HG03558 (cell line): ENCODE measurements at regions not wholly inside any gene's neighbourhood (a gene's known extent, or its start where the extent isn't known, plus 50 kb on each side); places are given as distances from the start of the nearest gene placed in this dataset.

Experiments used
- ATAC-seq: cut with Tn5 transposase; IDR thresholded peaks from one replicate; pipeline ENCODE4 v1.9.1; 2021; ENCODE audit warnings: moderate number of reproducible peaks; ENCODE audit not compliant: unreplicated experiment; ENCODE audit errors: extremely low read depth

GRCh38 chr6:146902846-146903245 lies 301.4 kb upstream of the STXBP5 start:
- ATAC-seq, result no peak

DNA sequence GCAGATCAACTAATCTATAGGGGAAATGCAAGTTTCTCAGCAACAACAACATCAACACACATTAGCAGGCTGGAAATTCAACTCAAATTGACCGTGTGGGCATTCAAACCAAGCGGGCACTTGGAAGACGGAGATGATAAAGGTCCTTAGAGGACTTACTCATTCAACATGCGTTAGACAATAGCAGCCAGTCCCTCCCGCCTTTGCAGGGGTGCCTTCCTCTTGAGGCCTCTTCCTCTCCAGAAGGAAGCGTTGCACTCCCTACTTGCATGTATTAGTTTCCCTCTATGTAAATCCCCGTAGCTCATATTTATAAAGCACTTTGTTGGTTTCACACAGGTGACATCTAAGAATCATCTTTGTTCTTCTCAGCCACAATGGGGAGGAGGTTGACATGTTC lies 300.8 kb upstream of the STXBP5 start:
- ATAC-seq, result no peak

DNA sequence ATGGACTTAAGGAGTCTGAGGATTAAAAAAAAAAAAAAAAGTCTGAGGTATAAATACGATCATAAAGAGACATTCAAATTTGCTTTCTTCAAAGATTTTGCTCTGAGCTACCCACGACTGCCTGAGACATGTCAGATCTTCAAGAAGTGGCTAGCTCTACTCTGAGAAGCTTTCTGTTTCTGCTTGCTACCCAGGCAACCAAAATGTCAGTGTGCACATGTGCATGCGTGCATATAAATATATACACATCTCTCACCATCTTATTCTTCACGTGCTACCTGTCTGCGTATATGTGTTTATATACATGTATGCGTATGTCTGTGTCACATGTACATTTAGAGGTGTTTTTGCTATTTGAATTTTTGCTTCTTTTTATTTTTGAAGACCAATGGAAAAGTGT lies 299.6 kb upstream of the STXBP5 start:
- no peak for ATAC-seq

DNA sequence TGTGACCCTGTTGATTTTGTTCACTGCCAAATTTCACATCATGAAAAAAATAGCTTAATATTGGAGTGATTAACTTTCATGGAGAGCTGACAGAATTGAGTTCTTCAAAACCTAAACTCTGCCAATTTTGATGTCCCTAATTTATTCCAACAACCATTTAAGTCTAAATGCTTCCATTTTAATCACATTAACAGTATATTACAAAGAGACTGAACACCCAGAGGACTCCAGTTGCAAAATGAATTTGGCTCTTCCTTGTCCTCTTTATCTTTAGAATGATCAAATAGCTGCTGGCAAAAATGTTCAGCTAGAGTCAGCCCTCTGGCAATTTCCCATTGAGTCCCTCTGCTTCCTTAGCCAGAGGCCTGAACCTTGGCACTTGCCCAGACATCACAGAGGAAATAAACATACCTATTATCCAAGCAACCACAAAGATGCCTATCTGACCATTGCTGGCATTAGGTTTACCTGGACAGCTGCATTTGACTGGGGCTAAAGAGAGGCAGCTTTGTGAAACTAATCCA lies 299.0 kb upstream of the STXBP5 start:
- no peak for ATAC-seq

GRCh38 chr6:146908786-146909185 lies 295.4 kb upstream of the STXBP5 start:
- no peak for ATAC-seq

DNA sequence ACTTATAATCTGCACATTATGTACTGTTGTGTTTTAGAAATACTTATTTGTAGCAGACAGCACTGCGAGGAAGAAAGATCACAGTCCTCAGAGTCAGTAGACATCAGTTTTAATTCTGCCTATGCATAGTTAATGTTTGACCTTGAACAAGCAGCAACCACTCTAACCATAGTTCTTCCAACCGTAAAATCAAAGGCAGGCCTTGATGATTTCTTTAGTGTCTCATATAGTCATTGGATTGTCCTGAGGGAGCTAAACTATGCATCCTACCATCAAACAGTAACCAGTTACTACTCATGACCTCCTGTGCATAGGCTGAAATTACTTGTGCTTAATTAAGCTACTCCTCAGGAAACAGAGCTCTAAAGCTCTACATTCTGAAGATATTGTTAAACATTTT lies 294.8 kb upstream of the STXBP5 start:
- no peak for ATAC-seq

GRCh38 chr6:146909886-146910285 lies 294.3 kb upstream of the STXBP5 start:
- ATAC-seq, result no peak

DNA sequence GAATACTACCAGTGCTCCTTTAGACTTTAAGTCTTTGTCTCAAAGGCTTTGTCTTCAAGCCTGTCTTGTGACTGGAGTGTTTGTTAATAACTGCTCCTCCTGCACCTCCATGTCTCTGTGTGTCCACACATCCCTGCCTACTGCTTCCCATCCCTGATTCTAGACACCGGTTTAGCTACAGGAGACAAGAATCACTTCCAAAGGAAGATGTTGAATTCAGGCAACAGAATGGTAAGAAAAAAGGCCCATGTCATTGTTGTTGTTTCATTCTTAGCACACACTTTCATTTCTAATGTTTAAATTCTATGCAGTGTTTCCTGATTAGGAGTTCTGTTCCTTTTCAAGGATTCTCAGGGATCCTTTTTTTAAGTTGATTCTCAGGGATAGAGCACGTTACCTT lies 293.6 kb upstream of the STXBP5 start:
- ATAC-seq, result no peak

DNA sequence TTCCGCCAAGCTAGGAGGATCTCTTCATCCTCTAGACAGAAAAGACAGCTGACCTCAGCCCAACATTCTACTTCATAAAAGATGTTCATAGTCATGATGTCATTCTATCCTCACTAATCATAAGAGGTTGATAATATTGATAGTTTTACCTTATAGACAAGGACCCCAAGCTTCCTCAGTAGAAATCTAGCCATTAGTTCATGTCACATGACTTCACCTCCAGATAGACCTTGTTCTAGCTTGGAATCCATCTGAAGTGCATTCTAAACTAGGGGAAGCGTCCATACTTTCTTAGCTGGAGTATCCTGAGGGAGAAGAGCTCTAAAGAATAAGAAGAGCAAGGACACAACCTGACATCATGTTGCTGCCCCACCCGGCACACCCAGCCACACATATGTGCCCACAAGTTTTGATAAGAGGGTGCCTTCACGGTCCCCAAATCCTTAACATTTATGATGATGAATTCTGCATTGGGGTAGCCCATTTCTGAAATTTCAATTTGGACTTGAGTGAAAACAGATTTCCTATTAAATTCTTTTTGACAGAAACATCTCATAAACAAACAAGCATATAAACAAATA lies 292.5 kb upstream of the STXBP5 start:
- ATAC-seq, result no peak

DNA sequence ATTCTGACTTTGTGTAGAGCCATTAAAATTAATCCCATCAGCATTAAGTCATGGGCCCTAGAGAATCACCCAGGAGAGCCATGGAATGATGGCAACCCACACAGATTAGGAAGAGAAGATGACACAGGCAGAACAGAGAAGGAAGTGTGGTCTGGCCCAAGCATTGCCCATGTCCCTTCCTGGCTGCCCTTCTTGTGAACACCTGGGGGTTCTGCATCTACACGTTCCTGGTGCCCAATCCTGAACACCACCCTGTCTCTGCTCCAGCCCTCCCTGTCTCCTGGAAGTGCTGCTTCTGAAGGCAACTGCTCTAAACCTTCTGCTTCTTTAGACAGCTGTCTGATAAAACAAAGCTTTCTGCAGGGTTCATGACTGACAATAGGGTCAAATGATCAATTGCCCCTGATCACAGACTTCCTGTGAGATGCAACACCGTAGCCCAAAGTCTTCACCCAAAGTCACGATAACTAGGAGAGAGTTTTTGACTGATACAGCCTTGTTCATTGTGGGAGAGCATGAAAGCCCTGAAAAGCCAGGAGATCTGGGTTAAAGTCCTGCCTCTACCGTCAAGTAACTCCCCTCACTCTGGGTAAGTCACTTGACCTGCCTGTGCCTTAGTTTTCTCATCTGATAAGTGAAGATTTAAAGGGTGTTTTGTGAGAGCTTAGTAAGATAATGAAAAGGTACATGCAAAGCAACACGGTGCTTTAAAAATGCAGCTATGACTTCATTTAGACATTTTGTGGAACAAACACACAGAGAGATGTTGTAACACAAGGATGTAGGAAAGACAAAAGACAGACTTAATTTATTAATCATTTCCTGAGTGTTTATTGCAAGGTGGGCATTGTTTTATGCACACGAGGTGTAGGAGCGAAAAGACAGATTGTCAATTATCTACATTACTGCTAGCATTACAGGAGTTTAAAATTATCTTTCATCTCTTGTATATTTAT lies 291.2 kb upstream of the STXBP5 start:
- ATAC-seq, result no peak

GRCh38 chr6:146913842-146914488 lies 290.3 kb upstream of the STXBP5 start:
- no peak for ATAC-seq

DNA sequence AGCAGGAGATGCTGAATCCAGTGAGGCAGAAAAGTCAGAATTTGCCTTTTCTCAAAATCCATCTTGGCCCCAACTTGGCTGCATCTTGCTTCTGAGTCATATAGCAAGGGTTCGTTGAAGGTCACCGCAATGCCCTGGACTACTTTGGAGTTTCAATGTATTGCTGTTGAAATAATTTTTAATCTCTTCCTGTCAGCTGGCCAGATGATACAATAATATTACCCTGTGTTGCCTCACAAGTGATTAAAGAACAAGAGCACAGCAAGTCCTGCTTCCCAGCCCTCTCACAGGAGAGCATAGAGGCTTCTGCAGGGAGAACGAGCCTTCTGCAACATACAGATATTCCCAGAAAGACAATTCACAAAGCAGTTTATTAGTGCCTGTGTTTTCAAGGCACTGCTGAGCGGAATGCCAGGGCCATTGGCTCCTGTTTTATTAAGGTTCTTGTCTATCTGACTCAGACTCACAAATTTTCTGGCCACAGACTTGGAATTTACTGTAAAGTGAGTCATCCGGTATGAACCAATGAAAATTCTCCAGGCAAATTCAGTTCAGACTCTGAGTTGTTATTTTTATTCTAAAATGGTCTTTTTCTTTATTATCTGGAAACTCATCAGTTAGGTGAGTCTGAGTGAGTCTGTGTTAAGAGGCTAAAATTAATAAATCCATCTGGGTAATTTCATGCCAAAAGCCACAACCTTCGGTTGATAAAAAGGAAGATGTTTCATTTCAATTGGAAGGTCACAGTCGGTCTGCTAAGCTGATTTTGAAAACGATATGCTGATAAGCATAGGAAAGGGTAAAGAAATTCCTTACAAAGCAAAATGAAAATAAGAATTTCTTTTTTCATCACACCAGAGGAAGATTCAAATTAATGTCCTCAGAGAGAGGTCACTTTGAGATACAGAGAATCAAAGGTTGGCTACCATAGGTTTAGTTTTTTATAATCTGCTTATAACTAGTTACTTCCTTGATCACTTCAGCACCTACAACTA lies 289.4 kb upstream of the STXBP5 start:
- ATAC-seq, result no peak

GRCh38 chr6:146915671-146916127 lies 288.5 kb upstream of the STXBP5 start:
- no peak for ATAC-seq

- no peak for ATAC-seq
Observed at GRCh38 chr6:146916435-146917025, 287.7 kb upstream of the STXBP5 start.

DNA sequence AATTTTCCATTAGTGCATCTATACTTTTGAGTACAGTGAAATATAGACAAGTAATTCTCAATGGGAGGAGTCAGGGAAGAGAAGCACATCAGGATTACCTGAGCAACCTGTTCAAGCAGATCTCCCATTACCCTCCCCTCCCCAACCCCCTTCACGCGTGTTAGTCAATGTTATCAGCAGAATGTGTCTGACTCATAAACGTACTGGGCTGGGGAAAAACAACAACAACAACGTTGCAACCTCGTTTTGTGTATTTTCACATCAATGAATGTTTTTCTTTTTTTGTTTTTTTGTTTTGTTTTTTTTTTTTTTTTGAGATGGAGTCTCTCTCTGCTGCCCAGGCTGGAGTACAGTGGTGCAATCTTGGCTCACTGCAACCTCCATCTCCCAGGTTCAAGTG lies 287.0 kb upstream of the STXBP5 start:
- ATAC-seq, result no peak

GRCh38 chr6:146917979-146918378 lies 286.2 kb upstream of the STXBP5 start:
- ATAC-seq, result no peak

- no peak for ATAC-seq
Observed at GRCh38 chr6:146919017-146919416, 285.2 kb upstream of the STXBP5 start.

GRCh38 chr6:146923205-146923833 lies 280.9 kb upstream of the STXBP5 start:
- no peak for ATAC-seq

DNA sequence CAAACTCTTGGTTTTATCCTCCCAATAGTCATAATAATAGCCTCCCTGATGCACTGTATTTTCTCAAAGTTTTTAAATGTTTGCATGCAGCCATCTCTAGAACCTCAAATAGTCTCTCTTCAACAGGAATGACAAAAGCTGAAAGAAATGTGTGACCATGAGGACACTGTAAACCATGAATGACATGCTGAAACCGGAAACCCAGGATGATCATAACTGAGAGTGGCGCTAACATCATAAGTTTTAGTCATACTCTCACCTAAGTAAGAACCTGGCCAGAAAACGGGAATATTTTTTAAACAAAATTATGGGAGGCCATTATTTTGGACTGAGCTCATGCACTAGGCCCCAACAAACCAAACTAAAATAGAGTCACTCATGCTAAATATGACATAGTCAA lies 278.4 kb upstream of the STXBP5 start:
- ATAC-seq, result no peak
